Trophoblast cell (in vitro differentiated cells and primary cell): ENCODE measurements at regions not wholly inside any gene's neighbourhood (a gene's known extent, or its start where the extent isn't known, plus 50 kb on each side); places are given as distances from the start of the nearest gene placed in this dataset.

Source experiments
- DNase-seq, 2 donors: peaks; one replicate each; pipeline ENCODE4 v3.0.0-alpha.2; 2016
- H2AFZ ChIP-seq: 2 replicates; pipeline ENCODE4 v1.6.1; 2013; ENCODE audit warnings: low read length, moderate library complexity, mild to moderate bottlenecking; ENCODE audit not compliant: insufficient read depth, poor library complexity
- H2AK5ac ChIP-seq: 2 replicates; pipeline ENCODE4 v1.6.1; 2013; ENCODE audit warnings: mild to moderate bottlenecking, low read length
- H2BK120ac ChIP-seq: 2 replicates; pipeline ENCODE4 v1.6.1; 2013; ENCODE audit warnings: low read length, mild to moderate bottlenecking, moderate library complexity; ENCODE audit not compliant: insufficient read depth, poor library complexity
- H2BK12ac ChIP-seq: 2 replicates; pipeline ENCODE4 v1.6.1; 2013; ENCODE audit warnings: mild to moderate bottlenecking, low read length, moderate library complexity
- H2BK5ac ChIP-seq: 2 replicates; pipeline ENCODE4 v1.6.1; 2013; ENCODE audit warnings: low read length, low read depth, moderate library complexity, mild to moderate bottlenecking; ENCODE audit not compliant: poor library complexity
- H3K14ac ChIP-seq: 2 replicates; pipeline ENCODE4 v1.6.1; 2013; ENCODE audit warnings: mild to moderate bottlenecking, low read length
- H3K18ac ChIP-seq: 2 replicates; pipeline ENCODE4 v1.6.1; 2013; ENCODE audit warnings: mild to moderate bottlenecking, low read length
- H3K23ac ChIP-seq: 2 replicates; pipeline ENCODE4 v1.6.1; 2013; ENCODE audit warnings: low read length
- H3K27ac ChIP-seq: 2 replicates; pipeline ENCODE4 v1.5.1; 2013; ENCODE audit warnings: low read depth, mild to moderate bottlenecking, inconsistent platforms, low read length, moderate library complexity
- H3K27me3 ChIP-seq: 2 replicates; pipeline ENCODE4 v1.6.1; 2013; ENCODE audit warnings: inconsistent platforms, mild to moderate bottlenecking, low read length, moderate library complexity; ENCODE audit not compliant: insufficient read depth
- H3K36me3 ChIP-seq, 2 experiments: 1 replicate in 1 of 2; 2 replicates in 1 of 2; pipeline ENCODE4 v1.6.1; 2013; ENCODE audit warnings: low read length in 2 of 2, mild to moderate bottlenecking in 2 of 2, moderate library complexity in 1 of 2; ENCODE audit not compliant: insufficient read depth in 2 of 2, control insufficient read depth in 1 of 2
- H3K4ac ChIP-seq: 2 replicates; pipeline ENCODE4 v1.6.1; 2013; ENCODE audit warnings: low read depth, mild to moderate bottlenecking, low read length, moderate library complexity
- H3K4me1 ChIP-seq, 2 experiments: 1 replicate in 1 of 2; 2 replicates in 1 of 2; pipeline ENCODE4 v1.6.1; 2013; ENCODE audit warnings: low read length in 2 of 2, mild to moderate bottlenecking in 2 of 2, moderate library complexity in 1 of 2; ENCODE audit not compliant: insufficient read depth in 2 of 2, control insufficient read depth in 1 of 2
- H3K4me2 ChIP-seq: 2 replicates; pipeline ENCODE4 v1.6.1; 2013; ENCODE audit warnings: inconsistent platforms, mild to moderate bottlenecking, low read length, moderate library complexity
- H3K4me3 ChIP-seq: 2 replicates; pipeline ENCODE4 v1.5.1; 2013; ENCODE audit warnings: mild to moderate bottlenecking, low read depth, low read length, inconsistent platforms
- H3K79me1 ChIP-seq: one replicate; pipeline ENCODE4 v1.6.1; 2013; ENCODE audit warnings: low read length
- H3K79me2 ChIP-seq: 2 replicates; pipeline ENCODE4 v1.6.1; 2013; ENCODE audit warnings: low read length, mild to moderate bottlenecking; ENCODE audit not compliant: control insufficient read depth, insufficient read depth, poor library complexity
- H3K9ac ChIP-seq: 2 replicates; pipeline ENCODE4 v1.6.1; 2013; ENCODE audit warnings: mild to moderate bottlenecking, low read length
- H3K9me3 ChIP-seq: 2 replicates; pipeline ENCODE4 v1.6.1; 2013; ENCODE audit warnings: low read depth, mild to moderate bottlenecking, control low read depth, inconsistent platforms, low read length; ENCODE audit not compliant: insufficient read depth
- H4K12ac ChIP-seq: 2 replicates; pipeline ENCODE4 v1.6.1; 2013; ENCODE audit warnings: low read depth, mild to moderate bottlenecking, low read length, moderate library complexity
- H4K8ac ChIP-seq: 2 replicates; pipeline ENCODE4 v1.6.1; 2013; ENCODE audit warnings: low read depth, mild to moderate bottlenecking, low read length, moderate library complexity
- H4K91ac ChIP-seq: one replicate; pipeline ENCODE4 v1.6.1; 2013; ENCODE audit warnings: low read depth, mild to moderate bottlenecking, low read length, moderate library complexity
- WGBS: extraction: QIAGEN DNeasy Blood & Tissue Kit; methylation state at CpG from one replicate; pipeline ENCODE4 v1.1.7; 2013; ENCODE audit warnings: missing lambda C conversion rate; ENCODE audit not compliant: insufficient read length, insufficient coverage; ENCODE audit errors: extremely low coverage; 5-methylcytosine and 5-hydroxymethylcytosine counted together

- Histone ChIP-seq H3K4me1 (peaks cover 8 to 19% of the 10 kb centered on the region in 2 experiments), H2AK5ac (no peak overlapping the region), H2BK12ac (no peak overlapping the region), H2BK5ac (no peak overlapping the region), H3K4ac (no peak overlapping the region), H2AFZ (no peak overlapping the region), H4K12ac (no peak overlapping the region), H3K27ac (no peak overlapping the region), H3K4me2 (no peak overlapping the region), H4K91ac (no peak overlapping the region), H3K9me3 (no peaks in the 10 kb centered on the region), H3K36me3 (no peaks in the 10 kb centered on the region), H4K8ac (no peak overlapping the region), H3K18ac (no peak overlapping the region), H2BK120ac (no peak overlapping the region), H3K9ac (no peak overlapping the region), H3K27me3 (no peaks in the 10 kb centered on the region), H3K4me3 (no peak overlapping the region), H3K23ac (no peak overlapping the region), H3K79me1 (no peaks in the 10 kb centered on the region), H3K14ac (no peak overlapping the region), H3K79me2 (no peaks in the 10 kb centered on the region)
- DNase-seq: no peak
- WGBS: no CpG with 5 or more reads among the region's 7 CpGs
Measured at GRCh38 chr14:89551955-89552354, 134.9 kb upstream of the FOXN3 start.

- Histone ChIP-seq H4K12ac (no peak overlapping the region), H3K79me1 (no peaks in the 10 kb centered on the region), H2BK120ac (no peak overlapping the region), H3K14ac (no peak overlapping the region), H2BK5ac (no peak overlapping the region), H3K36me3 (no peaks in the 10 kb centered on the region), H3K23ac (no peak overlapping the region), H3K4me2 (no peak overlapping the region), H3K27ac (no peak overlapping the region), H3K79me2 (no peaks in the 10 kb centered on the region), H3K9ac (no peak overlapping the region), H3K4me3 (no peak overlapping the region), H3K4me1 (peaks cover 8 to 19% of the 10 kb centered on the region in 2 experiments), H2AFZ (no peak overlapping the region), H3K9me3 (no peaks in the 10 kb centered on the region), H4K91ac (no peak overlapping the region), H3K18ac (peak overlapping the region; percentile 0), H4K8ac (no peak overlapping the region), H2BK12ac (no peak overlapping the region), H3K4ac (no peak overlapping the region), H3K27me3 (no peaks in the 10 kb centered on the region), H2AK5ac (peak overlapping the region; percentile 4)
- no peak for DNase-seq
- WGBS: no CpG with 5 or more reads among the region's 6 CpGs
Measured at GRCh38 chr14:89551432-89551831, 134.4 kb upstream of the FOXN3 start.

DNA sequence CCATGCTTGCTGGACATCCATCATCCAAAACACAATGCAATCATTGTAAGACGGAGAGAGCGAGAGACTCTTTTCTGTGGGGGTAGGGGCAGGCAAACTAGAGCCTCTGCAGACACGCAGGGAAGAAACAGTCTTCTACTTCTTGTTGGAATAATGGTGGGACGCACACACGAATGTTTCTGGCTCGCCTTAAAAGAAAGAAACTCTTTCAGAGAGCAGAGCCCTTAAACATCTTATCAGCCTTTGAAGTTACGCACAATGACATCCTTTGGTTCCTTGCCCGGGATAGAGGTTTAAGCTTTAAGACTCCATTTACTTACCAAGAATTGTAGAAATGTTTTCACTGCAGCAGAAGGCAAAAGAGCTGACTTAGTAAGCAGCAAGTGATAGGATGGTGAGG, 133.8 kb upstream of the FOXN3 start:
- Histone ChIP-seq H3K4me1 (peaks cover 8 to 19% of the 10 kb centered on the region in 2 experiments), H3K14ac (no peak overlapping the region), H3K79me2 (no peaks in the 10 kb centered on the region), H4K91ac (no peak overlapping the region), H3K27me3 (no peaks in the 10 kb centered on the region), H4K8ac (no peak overlapping the region), H3K27ac (no peak overlapping the region), H3K9me3 (no peaks in the 10 kb centered on the region), H3K36me3 (no peaks in the 10 kb centered on the region), H3K4me2 (no peak overlapping the region), H2AFZ (no peak overlapping the region), H2BK12ac (no peak overlapping the region), H3K9ac (no peak overlapping the region), H2AK5ac (no peak overlapping the region), H3K4me3 (no peak overlapping the region), H3K4ac (no peak overlapping the region), H4K12ac (no peak overlapping the region), H2BK5ac (no peak overlapping the region), H3K18ac (no peak overlapping the region), H3K79me1 (no peaks in the 10 kb centered on the region), H2BK120ac (no peak overlapping the region), H3K23ac (no peak overlapping the region)
- DNase-seq: no peak
- WGBS: no CpG with 5 or more reads among the region's 8 CpGs

DNA sequence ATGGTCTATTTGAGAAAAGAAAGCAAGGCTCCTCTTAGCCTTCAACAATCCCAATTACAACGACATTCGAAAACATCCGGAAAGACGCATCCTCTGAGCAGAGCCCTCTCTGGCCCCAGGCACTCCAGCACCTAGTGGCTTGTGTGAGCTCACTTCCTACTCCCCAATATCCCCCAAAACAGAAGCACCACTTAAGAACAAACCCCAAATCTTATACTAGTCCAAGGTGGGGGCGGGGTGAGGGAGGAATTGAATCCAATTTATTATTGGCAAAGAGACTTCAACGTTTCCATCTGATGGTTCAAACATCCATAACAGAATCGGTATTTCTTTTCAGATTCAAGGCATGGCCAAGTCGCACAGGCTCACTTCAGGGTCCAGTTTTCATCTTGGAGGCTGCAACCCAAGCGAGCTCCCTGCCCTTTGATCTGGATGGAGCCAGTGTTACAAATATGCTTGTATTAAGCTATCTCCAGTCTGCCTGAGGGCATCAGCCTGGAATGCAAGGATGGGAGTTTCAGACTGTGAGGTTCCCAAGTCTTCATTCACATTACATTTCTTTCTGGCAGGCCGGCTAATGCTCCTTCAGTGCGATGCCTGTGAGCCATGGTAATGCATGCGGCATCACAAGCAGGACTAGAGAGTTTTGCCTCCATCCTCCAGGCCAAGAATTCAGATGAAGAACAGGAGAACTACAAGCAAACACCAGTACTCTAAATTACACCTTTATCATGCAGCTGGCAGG, 132.5 kb upstream of the FOXN3 start:
- no peaks in the 10 kb centered on the region for H3K27me3 ChIP-seq
- H2AFZ ChIP-seq: no peak overlapping the region
- peak overlapping the region; percentile 9 for H3K27ac ChIP-seq
- H3K4me2 ChIP-seq: no peak overlapping the region
- H3K4me3 ChIP-seq: no peak overlapping the region
- H4K12ac ChIP-seq: no peak overlapping the region
- no peak overlapping the region for H4K8ac ChIP-seq
- DNase-seq: peak; percentile 64 to 81
- no CpG with 5 or more reads among the region's 12 CpGs for WGBS
- H2BK12ac ChIP-seq: no peak overlapping the region
- H3K4ac ChIP-seq: no peak overlapping the region
- H4K91ac ChIP-seq: no peak overlapping the region
- no peak overlapping the region for H3K18ac ChIP-seq
- H3K79me1 ChIP-seq: no peaks in the 10 kb centered on the region
- no peak overlapping the region for H2AK5ac ChIP-seq
- H3K23ac ChIP-seq: no peak overlapping the region
- no peak overlapping the region for H3K14ac ChIP-seq
- no peaks in the 10 kb centered on the region for H3K79me2 ChIP-seq
- no peaks in the 10 kb centered on the region for H3K9me3 ChIP-seq
- no peak overlapping the region for H2BK5ac ChIP-seq
- no peak overlapping the region for H2BK120ac ChIP-seq
- H3K9ac ChIP-seq: no peak overlapping the region
- no peaks in the 10 kb centered on the region for H3K36me3 ChIP-seq
- peaks cover 13 to 24% of the 10 kb centered on the region in 2 experiments for H3K4me1 ChIP-seq
